CD4-positive, alpha-beta T cell (primary cell): ENCODE measurements at regions not wholly inside any gene's neighbourhood (a gene's known extent, or its start where the extent isn't known, plus 50 kb on each side); places are given as distances from the start of the nearest gene placed in this dataset.

ENCODE experiments used
- ATAC-seq: fragments of 200-7000 bp; cut with Tn5 transposase; one replicate; pipeline ENCODE4 v1.10.0; 2022; ENCODE audit warnings: mild to moderate bottlenecking; ENCODE audit not compliant: poor library complexity
- CTCF ChIA-PET: fragments of 350-600 bp; sonication (Branson Sonifier 250); formaldehyde crosslinking; loops from one replicate; lab custom pipeline; 2021; ENCODE audit warnings: antibody characterized with exemption, inconsistent platforms; lab: Charles Lee
- POLR2A ChIA-PET: fragments of 350-600 bp; sonication (Branson Sonifier 250); formaldehyde crosslinking; loops from one replicate; lab custom pipeline; 2021; ENCODE audit warnings: antibody characterized with exemption, inconsistent platforms; lab: Charles Lee
- DNase-seq, 14 experiments: peaks; one replicate each; pipeline ENCODE4 v3.0.0-alpha.2; 2013 to 2020; ENCODE audit warnings: mixed read lengths in 2 of 14
- H3K27ac ChIP-seq, 2 donors: one replicate each; pipeline versions ENCODE4 v1.5.1 to v1.7.0; 2013; ENCODE audit warnings: low read length in 2 of 2, low read depth in 1 of 2, mild to moderate bottlenecking in 1 of 2
- H3K27me3 ChIP-seq, 2 experiments: 1 replicate in 1 of 2; 2 replicates in 1 of 2; pipeline versions ENCODE4 v1.6.1 to v1.7.0; 2013; ENCODE audit warnings: low read length in 2 of 2, control low read depth in 1 of 2, mild to moderate bottlenecking in 1 of 2, moderate library complexity in 1 of 2; ENCODE audit not compliant: insufficient read depth in 2 of 2, control insufficient read depth in 1 of 2
- H3K36me3 ChIP-seq: one replicate; pipeline ENCODE4 v1.6.1; 2013; ENCODE audit warnings: low read length, control low read depth; ENCODE audit not compliant: insufficient read depth
- H3K4me1 ChIP-seq: one replicate; pipeline ENCODE4 v1.6.1; 2013; ENCODE audit warnings: low read length, control low read depth; ENCODE audit not compliant: insufficient read depth
- H3K4me3 ChIP-seq: one replicate; pipeline ENCODE4 v1.5.1; 2013; ENCODE audit warnings: mild to moderate bottlenecking, low read length, moderate library complexity
- H3K9me3 ChIP-seq, 2 experiments: 1 replicate in 1 of 2; 2 replicates in 1 of 2; pipeline versions ENCODE4 v1.6.1 to v1.7.0; 2013; ENCODE audit warnings: low read length in 2 of 2, mild to moderate bottlenecking in 2 of 2, control low read depth in 1 of 2, moderate library complexity in 1 of 2; ENCODE audit not compliant: control insufficient read depth in 1 of 2, insufficient read depth in 1 of 2
- H3K27ac Mint-ChIP-seq: one replicate; pipeline ENCODE4 v1.8.0; 2020; ENCODE audit warnings: mixed read lengths
- H3K27me3 Mint-ChIP-seq: one replicate; pipeline ENCODE4 v1.8.0; 2021; ENCODE audit warnings: mixed read lengths
- H3K36me3 Mint-ChIP-seq: one replicate; pipeline ENCODE4 v1.8.0; 2021; ENCODE audit warnings: low read depth, mixed read lengths
- H3K4me1 Mint-ChIP-seq: one replicate; pipeline ENCODE4 v1.8.0; 2021; ENCODE audit warnings: low read depth, mixed read lengths
- H3K4me3 Mint-ChIP-seq: one replicate; pipeline ENCODE4 v1.8.0; 2020; ENCODE audit warnings: mild to moderate bottlenecking, mixed read lengths
- H3K9me3 Mint-ChIP-seq: one replicate; pipeline ENCODE4 v1.8.0; 2020; ENCODE audit warnings: mixed read lengths
- CTCF ChIP-seq: fragments of 200-600 bp; IDR thresholded peaks from one replicate; pipeline ENCODE4 v1.8.0; 2022; ENCODE audit warnings: antibody characterized with exemption, mild to moderate bottlenecking
- intact Hi-C, 2 experiments: fragments of 100-400 bp; cut with DNase I in 1 of 2; cut with micrococcal nuclease in 1 of 2; formaldehyde crosslinking; loops; one replicate each; pipeline versions ENCODE4 v1.15.1 to v1.9.0; 2023 to 2025; cut with DNase I, micrococcal nuclease

GRCh38 chr3:34942256-34942655, 697.1 kb upstream of the ARPP21 start:
- Histone ChIP-seq H3K36me3 (no peaks in the 10 kb centered on the region), H3K4me1 (no peaks in the 10 kb centered on the region), H3K27ac (no peak overlapping the region), H3K4me3 (no peak overlapping the region), H3K27me3 (no peaks in the 10 kb centered on the region), H3K9me3 (no peaks in the 10 kb centered on the region)
- DNase-seq: no peak
- Mint-ChIP-seq H3K4me1 (no peaks in the 10 kb centered on the region), H3K4me3 (no peak overlapping the region), H3K27ac (no peak overlapping the region), H3K27me3 (peaks cover 19% of the 10 kb centered on the region), H3K9me3 (peaks cover 2% of the 10 kb centered on the region), H3K36me3 (no peaks in the 10 kb centered on the region)
- ChIA-PET POLR2A (no interaction called here), CTCF (no interaction called here)
- intact Hi-C loops: no loop called here
- no peak for TF ChIP-seq CTCF
- ATAC-seq: no peak

GRCh38 chr3:34947834-34948233, 691.5 kb upstream of the ARPP21 start:
- Mint-ChIP-seq H3K4me3 (no peak overlapping the region), H3K36me3 (no peaks in the 10 kb centered on the region), H3K27ac (no peak overlapping the region), H3K9me3 (peaks cover 11% of the 10 kb centered on the region), H3K4me1 (no peaks in the 10 kb centered on the region), H3K27me3 (peaks cover 15% of the 10 kb centered on the region)
- Histone ChIP-seq H3K4me1 (no peaks in the 10 kb centered on the region), H3K4me3 (no peak overlapping the region), H3K27ac (no peak overlapping the region), H3K9me3 (peaks cover 0 to 4% of the 10 kb centered on the region in 2 experiments), H3K27me3 (no peaks in the 10 kb centered on the region), H3K36me3 (no peaks in the 10 kb centered on the region)
- ChIA-PET POLR2A (no interaction called here), CTCF (no interaction called here)
- intact Hi-C loops: no loop called here
- ATAC-seq: no peak
- DNase-seq: no peak
- TF ChIP-seq CTCF: no peak

- Histone ChIP-seq H3K4me1 (no peaks in the 10 kb centered on the region), H3K27me3 (no peaks in the 10 kb centered on the region), H3K27ac (no peak overlapping the region), H3K4me3 (no peak overlapping the region), H3K36me3 (no peaks in the 10 kb centered on the region), H3K9me3 (peaks cover 0 to 6% of the 10 kb centered on the region in 2 experiments)
- ATAC-seq (no peak), DNase-seq (no peak)
- intact Hi-C loops: no loop called here
- no peak for TF ChIP-seq CTCF
- ChIA-PET CTCF (no interaction called here), POLR2A (no interaction called here)
- Mint-ChIP-seq H3K27me3 (peaks cover 15% of the 10 kb centered on the region), H3K36me3 (no peaks in the 10 kb centered on the region), H3K27ac (no peak overlapping the region), H3K9me3 (peaks cover 11% of the 10 kb centered on the region), H3K4me1 (no peaks in the 10 kb centered on the region), H3K4me3 (no peak overlapping the region)
Observed at GRCh38 chr3:34948517-34948916, 690.8 kb upstream of the ARPP21 start.
